ENCODE measurements at regions not wholly inside any gene's neighbourhood (a gene's known extent, or its start where the extent isn't known, plus 50 kb on each side); places are given as distances from the start of the nearest gene placed in this dataset.

- no peak for TF ChIP-seq TCF7L2 (IDR thresholded peaks at IDR 0.05; ENCODE audit: borderline replicate concordance, extremely low read depth, insufficient read depth, insufficient read length)
- TF ChIP-seq, protein P1, sequence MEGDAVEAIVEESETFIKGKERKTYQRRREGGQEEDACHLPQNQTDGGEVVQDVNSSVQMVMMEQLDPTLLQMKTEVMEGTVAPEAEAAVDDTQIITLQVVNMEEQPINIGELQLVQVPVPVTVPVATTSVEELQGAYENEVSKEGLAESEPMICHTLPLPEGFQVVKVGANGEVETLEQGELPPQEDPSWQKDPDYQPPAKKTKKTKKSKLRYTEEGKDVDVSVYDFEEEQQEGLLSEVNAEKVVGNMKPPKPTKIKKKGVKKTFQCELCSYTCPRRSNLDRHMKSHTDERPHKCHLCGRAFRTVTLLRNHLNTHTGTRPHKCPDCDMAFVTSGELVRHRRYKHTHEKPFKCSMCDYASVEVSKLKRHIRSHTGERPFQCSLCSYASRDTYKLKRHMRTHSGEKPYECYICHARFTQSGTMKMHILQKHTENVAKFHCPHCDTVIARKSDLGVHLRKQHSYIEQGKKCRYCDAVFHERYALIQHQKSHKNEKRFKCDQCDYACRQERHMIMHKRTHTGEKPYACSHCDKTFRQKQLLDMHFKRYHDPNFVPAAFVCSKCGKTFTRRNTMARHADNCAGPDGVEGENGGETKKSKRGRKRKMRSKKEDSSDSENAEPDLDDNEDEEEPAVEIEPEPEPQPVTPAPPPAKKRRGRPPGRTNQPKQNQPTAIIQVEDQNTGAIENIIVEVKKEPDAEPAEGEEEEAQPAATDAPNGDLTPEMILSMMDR (IDR thresholded peaks at IDR 0.05 in 2 of 3, conservative IDR thresholded peaks at IDR 0.05 in 1 of 3; ENCODE audit: borderline replicate concordance in 1 of 3, insufficient read depth in 1 of 3, low read depth in 2 of 3, low read length in 2 of 3), result no peak
- no peak for TF ChIP-seq EZH2phosphoT487 (IDR thresholded peaks at IDR 0.05; ENCODE audit: borderline replicate concordance)
- TF ChIP-seq EZH2 (IDR thresholded peaks at IDR 0.05), result no peak
- no peak for TF ChIP-seq MAX (IDR thresholded peaks at IDR 0.05)
These were observed 1294.7 kb downstream of the BRD1 start for GRCh38 chr22:48532986-48533385.
